ENCODE measurements at regions not wholly inside any gene's neighbourhood (a gene's known extent, or its start where the extent isn't known, plus 50 kb on each side); places are given as distances from the start of the nearest gene placed in this dataset.

GRCh38 chr9:105978336-105978735 is 284.0 kb downstream of the TMEM38B start:
- H3K27me3 ChIP-seq (replicated peaks in 1 of 2; ENCODE audit: control insufficient read depth in 2 of 2, extremely low read depth in 1 of 2, insufficient read depth in 2 of 2, low read length in 1 of 2), result no peaks in the 10 kb centered on the region
- CTCF ChIA-PET, result no interaction called here
- H3K27ac Mint-ChIP-seq, result no peak overlapping the region
- no peaks in the 10 kb centered on the region for H3K36me3 Mint-ChIP-seq
- H3K9me3 Mint-ChIP-seq, result no peaks in the 10 kb centered on the region
- no peaks in the 10 kb centered on the region for H3K4me1 Mint-ChIP-seq
- H3K4me3 ChIP-seq (ENCODE audit: control insufficient read depth in 1 of 2, extremely low read depth in 1 of 2, low read length in 1 of 2), result no peak overlapping the region
- WGBS (ENCODE audit: insufficient coverage), result 67% methylated on average over 6 of the region's 7 CpGs
- no peaks in the 10 kb centered on the region for H3K36me3 ChIP-seq (ENCODE audit: control insufficient read depth in 2 of 2, extremely low read depth in 1 of 2, insufficient read depth in 1 of 2, low read length in 1 of 2)
- DNase-seq, result no peak
- no peaks in the 10 kb centered on the region for H3K27me3 Mint-ChIP-seq
- POLR2A ChIA-PET, result no interaction called here
- H3K9me3 ChIP-seq, result no peaks in the 10 kb centered on the region
- no peak overlapping the region for H3K27ac ChIP-seq (ENCODE audit: low read length)
- no peak overlapping the region for H3K4me3 Mint-ChIP-seq
- ATAC-seq (replicated peaks in 1 of 4), result no peak
- H3K4me1 ChIP-seq (ENCODE audit: control insufficient read depth in 1 of 2, extremely low read depth in 1 of 2, insufficient read depth in 2 of 2, low read length in 2 of 2), result no peaks in the 10 kb centered on the region

GRCh38 chr9:105978826-105979225 is 284.5 kb downstream of the TMEM38B start:
- H3K9me3 Mint-ChIP-seq, result no peaks in the 10 kb centered on the region
- H3K27ac Mint-ChIP-seq, result no peak overlapping the region
- no peaks in the 10 kb centered on the region for H3K4me1 ChIP-seq (ENCODE audit: control insufficient read depth in 1 of 2, extremely low read depth in 1 of 2, insufficient read depth in 2 of 2, low read length in 2 of 2)
- H3K4me3 ChIP-seq (ENCODE audit: control insufficient read depth in 1 of 2, extremely low read depth in 1 of 2, low read length in 1 of 2), result no peak overlapping the region
- H3K27me3 Mint-ChIP-seq, result no peaks in the 10 kb centered on the region
- H3K4me1 Mint-ChIP-seq, result no peaks in the 10 kb centered on the region
- ChIA-PET CTCF (no interaction called here), POLR2A (interaction anchor here in 1 of 2 donors (0.8 kb wide), 1 partner anchor 1631 kb away, joined by 5 read pairs; no protein-coding TSS in a partner anchor)
- WGBS (ENCODE audit: insufficient coverage), result no CpG with 5 or more reads among the region's 3 CpGs
- DNase-seq, result no peak
- H3K9me3 ChIP-seq, result no peaks in the 10 kb centered on the region
- no peaks in the 10 kb centered on the region for H3K36me3 Mint-ChIP-seq
- no peak overlapping the region for H3K4me3 Mint-ChIP-seq
- no peaks in the 10 kb centered on the region for H3K27me3 ChIP-seq (replicated peaks in 1 of 2; ENCODE audit: control insufficient read depth in 2 of 2, extremely low read depth in 1 of 2, insufficient read depth in 2 of 2, low read length in 1 of 2)
- no peak for ATAC-seq (replicated peaks in 1 of 4)
- no peaks in the 10 kb centered on the region for H3K36me3 ChIP-seq (ENCODE audit: control insufficient read depth in 2 of 2, extremely low read depth in 1 of 2, insufficient read depth in 1 of 2, low read length in 1 of 2)
- no peak overlapping the region for H3K27ac ChIP-seq (ENCODE audit: low read length)

- Histone ChIP-seq H3K27ac (ENCODE audit: low read length) (no peak overlapping the region), H3K36me3 (ENCODE audit: control insufficient read depth in 2 of 2, extremely low read depth in 1 of 2, insufficient read depth in 1 of 2, low read length in 1 of 2) (no peaks in the 10 kb centered on the region), H3K27me3 (replicated peaks in 1 of 2; ENCODE audit: control insufficient read depth in 2 of 2, extremely low read depth in 1 of 2, insufficient read depth in 2 of 2, low read length in 1 of 2) (no peaks in the 10 kb centered on the region), H3K4me1 (ENCODE audit: control insufficient read depth in 1 of 2, extremely low read depth in 1 of 2, insufficient read depth in 2 of 2, low read length in 2 of 2) (no peaks in the 10 kb centered on the region), H3K4me3 (ENCODE audit: control insufficient read depth in 1 of 2, extremely low read depth in 1 of 2, low read length in 1 of 2) (no peak overlapping the region), H3K9me3 (no peaks in the 10 kb centered on the region)
- ChIA-PET CTCF (no interaction called here), POLR2A (interaction anchor here in 1 of 2 donors (0.8 kb wide), 1 partner anchor 1630 kb away, joined by 5 read pairs; no protein-coding TSS in a partner anchor)
- H3K4me1 Mint-ChIP-seq, result no peaks in the 10 kb centered on the region
- WGBS (ENCODE audit: insufficient coverage), result no CpG with 5 or more reads among the region's 2 CpGs
- no peak for DNase-seq
- no peaks in the 10 kb centered on the region for H3K27me3 Mint-ChIP-seq
- H3K9me3 Mint-ChIP-seq, result no peaks in the 10 kb centered on the region
- no peak overlapping the region for H3K4me3 Mint-ChIP-seq
- H3K36me3 Mint-ChIP-seq, result no peaks in the 10 kb centered on the region
- no peak for ATAC-seq (replicated peaks in 1 of 4)
- H3K27ac Mint-ChIP-seq, result no peak overlapping the region
Observed at GRCh38 chr9:105979290-105979689, 284.9 kb downstream of the TMEM38B start.

- Histone ChIP-seq H3K27me3 (replicated peaks in 1 of 2; ENCODE audit: control insufficient read depth in 2 of 2, extremely low read depth in 1 of 2, insufficient read depth in 2 of 2, low read length in 1 of 2) (no peaks in the 10 kb centered on the region), H3K4me1 (ENCODE audit: control insufficient read depth in 1 of 2, extremely low read depth in 1 of 2, insufficient read depth in 2 of 2, low read length in 2 of 2) (no peaks in the 10 kb centered on the region), H3K9me3 (no peaks in the 10 kb centered on the region), H3K27ac (ENCODE audit: low read length) (no peak overlapping the region), H3K36me3 (ENCODE audit: control insufficient read depth in 2 of 2, extremely low read depth in 1 of 2, insufficient read depth in 1 of 2, low read length in 1 of 2) (no peaks in the 10 kb centered on the region), H3K4me3 (ENCODE audit: control insufficient read depth in 1 of 2, extremely low read depth in 1 of 2, low read length in 1 of 2) (no peak overlapping the region)
- Mint-ChIP-seq H3K27me3 (no peaks in the 10 kb centered on the region), H3K4me1 (no peaks in the 10 kb centered on the region), H3K36me3 (no peaks in the 10 kb centered on the region), H3K27ac (no peak overlapping the region), H3K4me3 (no peak overlapping the region), H3K9me3 (no peaks in the 10 kb centered on the region)
- ChIA-PET POLR2A (no interaction called here), CTCF (no interaction called here)
- ATAC-seq (replicated peaks in 1 of 4), result no peak
- WGBS (ENCODE audit: insufficient coverage), result no CpG with 5 or more reads among the region's 2 CpGs
- no peak for DNase-seq
Observed at GRCh38 chr9:105984714-105985113, 290.4 kb downstream of the TMEM38B start.

GRCh38 chr9:105993116-105993854 is 298.9 kb downstream of the TMEM38B start:
- 74% methylated on average over 5 of the region's 9 CpGs for WGBS (ENCODE audit: insufficient coverage)
- Histone ChIP-seq H3K4me1 (ENCODE audit: control insufficient read depth in 1 of 2, extremely low read depth in 1 of 2, insufficient read depth in 2 of 2, low read length in 2 of 2) (no peaks in the 10 kb centered on the region), H3K9me3 (no peaks in the 10 kb centered on the region), H3K4me3 (ENCODE audit: control insufficient read depth in 1 of 2, extremely low read depth in 1 of 2, low read length in 1 of 2) (no peak overlapping the region), H3K27me3 (replicated peaks in 1 of 2; ENCODE audit: control insufficient read depth in 2 of 2, extremely low read depth in 1 of 2, insufficient read depth in 2 of 2, low read length in 1 of 2) (no peaks in the 10 kb centered on the region), H3K36me3 (ENCODE audit: control insufficient read depth in 2 of 2, extremely low read depth in 1 of 2, insufficient read depth in 1 of 2, low read length in 1 of 2) (no peaks in the 10 kb centered on the region), H3K27ac (ENCODE audit: low read length) (no peak overlapping the region)
- H3K4me1 Mint-ChIP-seq, result no peaks in the 10 kb centered on the region
- DNase-seq, result no peak
- POLR2A ChIA-PET, result no interaction called here
- no peak overlapping the region for H3K4me3 Mint-ChIP-seq
- no peak for ATAC-seq (replicated peaks in 1 of 4)
- H3K27ac Mint-ChIP-seq, result no peak overlapping the region
- CTCF ChIA-PET, result interaction anchor here in 1 of 2 donors (0.6 kb wide), 1 partner anchor 1197 kb away, joined by 4 read pairs; no protein-coding TSS in a partner anchor
- no peaks in the 10 kb centered on the region for H3K27me3 Mint-ChIP-seq
- no peaks in the 10 kb centered on the region for H3K36me3 Mint-ChIP-seq
- no peaks in the 10 kb centered on the region for H3K9me3 Mint-ChIP-seq

GRCh38 chr9:105993921-105994715 is 299.8 kb downstream of the TMEM38B start:
- no peak for DNase-seq
- Histone ChIP-seq H3K27ac (ENCODE audit: low read length) (no peak overlapping the region), H3K4me3 (ENCODE audit: control insufficient read depth in 1 of 2, extremely low read depth in 1 of 2, low read length in 1 of 2) (no peak overlapping the region), H3K27me3 (replicated peaks in 1 of 2; ENCODE audit: control insufficient read depth in 2 of 2, extremely low read depth in 1 of 2, insufficient read depth in 2 of 2, low read length in 1 of 2) (no peaks in the 10 kb centered on the region), H3K9me3 (no peaks in the 10 kb centered on the region), H3K4me1 (ENCODE audit: control insufficient read depth in 1 of 2, extremely low read depth in 1 of 2, insufficient read depth in 2 of 2, low read length in 2 of 2) (no peaks in the 10 kb centered on the region), H3K36me3 (ENCODE audit: control insufficient read depth in 2 of 2, extremely low read depth in 1 of 2, insufficient read depth in 1 of 2, low read length in 1 of 2) (no peaks in the 10 kb centered on the region)
- ChIA-PET CTCF (no interaction called here), POLR2A (no interaction called here)
- H3K9me3 Mint-ChIP-seq, result no peaks in the 10 kb centered on the region
- H3K4me1 Mint-ChIP-seq, result no peaks in the 10 kb centered on the region
- no peaks in the 10 kb centered on the region for H3K36me3 Mint-ChIP-seq
- H3K4me3 Mint-ChIP-seq, result no peak overlapping the region
- WGBS (ENCODE audit: insufficient coverage), result 71% methylated on average over 4 of the region's 8 CpGs
- no peaks in the 10 kb centered on the region for H3K27me3 Mint-ChIP-seq
- no peak overlapping the region for H3K27ac Mint-ChIP-seq
- no peak for ATAC-seq (replicated peaks in 1 of 4)

Data from T-cell (primary cell).